OCI-LY1 (cell line): ENCODE measurements at regions not wholly inside any gene's neighbourhood (a gene's known extent, or its start where the extent isn't known, plus 50 kb on each side); places are given as distances from the start of the nearest gene placed in this dataset.

Experiments used
- H2AFZ ChIP-seq: fragments of 200-600 bp; sonication (generic), shearing (Covaris generic); 2 replicates; pipeline ENCODE4 v1.6.0; 2014; ENCODE audit warnings: antibody characterized with exemption, mild to moderate bottlenecking, low read length
- H3F3A ChIP-seq: fragments of 200-600 bp; sonication (generic), shearing (Covaris generic); 2 replicates; pipeline ENCODE4 v1.6.0; 2014; ENCODE audit warnings: mild to moderate bottlenecking, antibody characterized with exemption, low read length, moderate library complexity; ENCODE audit not compliant: insufficient read depth
- H3K27ac ChIP-seq: fragments of 200-600 bp; sonication (generic); 2 replicates; pipeline ENCODE4 v1.5.1; 2014; ENCODE audit warnings: low read length, mixed run types, mild to moderate bottlenecking, low read depth; ENCODE audit not compliant: poor library complexity, severe bottlenecking
- H3K27me3 ChIP-seq: fragments of 200-600 bp; sonication (generic); 2 replicates; pipeline ENCODE4 v1.6.0; 2014; ENCODE audit warnings: antibody characterized with exemption, mild to moderate bottlenecking, low read length, moderate library complexity; ENCODE audit not compliant: insufficient read depth
- H3K36me3 ChIP-seq: fragments of 200-600 bp; sonication (generic); 2 replicates; pipeline ENCODE4 v1.6.1; 2014; ENCODE audit warnings: mild to moderate bottlenecking, antibody characterized with exemption, low read length, moderate library complexity, mixed read lengths; ENCODE audit not compliant: insufficient read depth
- H3K4me1 ChIP-seq: fragments of 200-600 bp; sonication (generic); 2 replicates; pipeline ENCODE4 v1.5.1; 2014; ENCODE audit warnings: mild to moderate bottlenecking, low read length, moderate library complexity; ENCODE audit not compliant: insufficient read depth, severe bottlenecking
- H3K4me2 ChIP-seq: fragments of 200-600 bp; sonication (generic), shearing (Covaris generic); 2 replicates; pipeline ENCODE4 v1.6.1; 2014; ENCODE audit warnings: low read length
- H3K4me3 ChIP-seq: fragments of 200-600 bp; sonication (generic); 2 replicates; pipeline ENCODE4 v1.5.1; 2014; ENCODE audit warnings: low read length, low read depth, mild to moderate bottlenecking, mixed read lengths; ENCODE audit not compliant: poor library complexity, severe bottlenecking
- H3K79me2 ChIP-seq: fragments of 200-600 bp; shearing (Covaris generic); 2 replicates; pipeline ENCODE4 v1.6.1; 2016; ENCODE audit warnings: mixed run types, low read length, mixed read lengths; ENCODE audit not compliant: insufficient read depth
- H3K9ac ChIP-seq: fragments of 200-600 bp; sonication (generic), shearing (Covaris generic); 2 replicates; pipeline ENCODE4 v1.6.1; 2014; ENCODE audit warnings: mild to moderate bottlenecking, low read length, mixed read lengths
- H3K9me2 ChIP-seq: fragments of 200-600 bp; sonication (generic), shearing (Covaris generic); 2 replicates; pipeline ENCODE4 v1.6.1; 2014; ENCODE audit warnings: low read depth, mild to moderate bottlenecking, low read length, mixed read lengths
- H3K9me3 ChIP-seq: fragments of 200-600 bp; shearing (Covaris generic); 2 replicates; pipeline ENCODE4 v1.6.1; 2014; ENCODE audit warnings: low read length, mixed read lengths
- H4K20me1 ChIP-seq: fragments of 200-600 bp; sonication (generic), shearing (Covaris generic); 2 replicates; pipeline ENCODE4 v1.6.0; 2016; ENCODE audit warnings: mild to moderate bottlenecking, low read length; ENCODE audit not compliant: insufficient read depth
- CTCF ChIP-seq: fragments of 200-600 bp; sonication (generic), shearing (Covaris generic); IDR thresholded peaks from 2 replicates; pipeline ENCODE4 v1.5.1; 2017; ENCODE audit warnings: mild to moderate bottlenecking, antibody characterized with exemption, low read length, moderate library complexity, mixed read lengths
- EZH2 ChIP-seq: fragments of 200-600 bp; sonication (generic), shearing (Covaris generic); IDR thresholded peaks from 2 replicates; pipeline ENCODE4 v1.8.0; 2017; ENCODE audit warnings: borderline replicate concordance, mixed run types, mild to moderate bottlenecking, antibody characterized with exemption, low read length, moderate library complexity, mixed read lengths

GRCh38 chr4:110876866-110877265, 254.0 kb upstream of the PITX2 start:
- H3K4me2 ChIP-seq = no peak overlapping the region

GRCh38 chr4:110877778-110878370, 255.0 kb upstream of the PITX2 start:
- H3K9me3 ChIP-seq = no peaks in the 10 kb centered on the region
- H3K36me3 ChIP-seq = no peaks in the 10 kb centered on the region
- H2AFZ ChIP-seq = no peak overlapping the region
- H3K4me1 ChIP-seq = no peaks in the 10 kb centered on the region
- no peak overlapping the region for H3K9ac ChIP-seq
- no peak overlapping the region for H3K4me2 ChIP-seq
- H3K79me2 ChIP-seq = no peaks in the 10 kb centered on the region
- H3K9me2 ChIP-seq = no peaks in the 10 kb centered on the region
- H3K27ac ChIP-seq = no peak overlapping the region
- no peak for TF ChIP-seq EZH2
- TF ChIP-seq CTCF = no peak
- no peaks in the 10 kb centered on the region for H4K20me1 ChIP-seq
- H3F3A ChIP-seq = no peaks in the 10 kb centered on the region
- H3K27me3 ChIP-seq = no peaks in the 10 kb centered on the region
- no peak overlapping the region for H3K4me3 ChIP-seq

More at GRCh38 chr4:110876866-110877265, 254.0 kb upstream of the PITX2 start:
- TF ChIP-seq EZH2 = no peak
- TF ChIP-seq CTCF = no peak
- Histone ChIP-seq H3K9ac (no peak overlapping the region), H2AFZ (no peak overlapping the region), H3K36me3 (no peaks in the 10 kb centered on the region), H3K4me1 (no peaks in the 10 kb centered on the region), H3F3A (no peaks in the 10 kb centered on the region), H3K4me3 (no peak overlapping the region), H4K20me1 (no peaks in the 10 kb centered on the region), H3K9me2 (no peaks in the 10 kb centered on the region), H3K79me2 (no peaks in the 10 kb centered on the region), H3K9me3 (no peaks in the 10 kb centered on the region), H3K27ac (no peak overlapping the region), H3K27me3 (no peaks in the 10 kb centered on the region)

- no peaks in the 10 kb centered on the region for H3K9me3 ChIP-seq
These were observed 255.5 kb upstream of the PITX2 start for GRCh38 chr4:110878413-110878812.

More at GRCh38 chr4:110878413-110878812, 255.5 kb upstream of the PITX2 start:
- no peaks in the 10 kb centered on the region for H4K20me1 ChIP-seq
- H2AFZ ChIP-seq = no peak overlapping the region
- no peak overlapping the region for H3K27ac ChIP-seq
- H3K36me3 ChIP-seq = no peaks in the 10 kb centered on the region
- TF ChIP-seq CTCF (no peak), EZH2 (no peak)
- no peaks in the 10 kb centered on the region for H3K4me1 ChIP-seq
- no peaks in the 10 kb centered on the region for H3K9me2 ChIP-seq
- H3K27me3 ChIP-seq = no peaks in the 10 kb centered on the region
- no peak overlapping the region for H3K4me3 ChIP-seq
- no peaks in the 10 kb centered on the region for H3F3A ChIP-seq
- H3K4me2 ChIP-seq = no peak overlapping the region
- H3K79me2 ChIP-seq = no peaks in the 10 kb centered on the region
- no peak overlapping the region for H3K9ac ChIP-seq
